SU-DHL-6 (cell line): ENCODE measurements at regions not wholly inside any gene's neighbourhood (a gene's known extent, or its start where the extent isn't known, plus 50 kb on each side); places are given as distances from the start of the nearest gene placed in this dataset.

ENCODE experiments used
- H2AFZ ChIP-seq: fragments of 200-600 bp; sonication (generic); 2 replicates; pipeline ENCODE4 v1.6.1; 2014; ENCODE audit warnings: low read depth, mild to moderate bottlenecking, moderate library complexity, mixed read lengths, antibody characterized with exemption, low read length; ENCODE audit not compliant: severe bottlenecking
- H3F3A ChIP-seq: fragments of 200-600 bp; shearing (Covaris generic); 2 replicates; pipeline ENCODE4 v1.6.0; 2016; ENCODE audit warnings: antibody characterized with exemption, mild to moderate bottlenecking; ENCODE audit not compliant: insufficient read depth
- H3K27ac ChIP-seq: fragments of 200-600 bp; sonication (generic); 2 replicates; pipeline ENCODE4 v1.5.1; 2016; ENCODE audit warnings: low read depth, mild to moderate bottlenecking, low read length, moderate library complexity, mixed read lengths
- H3K27me3 ChIP-seq: fragments of 200-600 bp; sonication (generic), shearing (Covaris generic); 2 replicates; pipeline ENCODE4 v1.6.0; 2014; ENCODE audit warnings: mild to moderate bottlenecking, low read length
- H3K36me3 ChIP-seq: fragments of 200-600 bp; sonication (generic); 2 replicates; pipeline ENCODE4 v1.6.1; 2014; ENCODE audit warnings: mild to moderate bottlenecking, low read length, mixed read lengths
- H3K4me2 ChIP-seq: fragments of 300-600, 200-600 bp; shearing (Covaris generic), sonication (generic); 2 replicates; pipeline ENCODE4 v1.6.0; 2014; ENCODE audit warnings: low read length, low read depth, mild to moderate bottlenecking; ENCODE audit not compliant: poor library complexity, severe bottlenecking
- H3K4me3 ChIP-seq: fragments of 200-600 bp; sonication (generic); 2 replicates; pipeline ENCODE4 v1.5.1; 2014; ENCODE audit warnings: antibody characterized with exemption, low read length, mild to moderate bottlenecking, mixed read lengths; ENCODE audit not compliant: insufficient read depth, poor library complexity, severe bottlenecking
- H3K79me2 ChIP-seq: fragments of 200-600 bp; sonication (generic); 2 replicates; pipeline ENCODE4 v1.6.1; 2014; ENCODE audit warnings: mild to moderate bottlenecking, low read length, moderate library complexity; ENCODE audit not compliant: insufficient read depth
- H3K9ac ChIP-seq: fragments of 200-600 bp; sonication (generic); 2 replicates; pipeline ENCODE4 v1.7.0; 2014; ENCODE audit warnings: mild to moderate bottlenecking, low read length
- H3K9me2 ChIP-seq: fragments of 200-600 bp; sonication (generic); replicated peaks from 2 replicates; pipeline ENCODE4 v1.6.1; 2014; ENCODE audit warnings: low read length; ENCODE audit not compliant: insufficient read depth
- H3K9me3 ChIP-seq: fragments of 200-600 bp; sonication (generic); 2 replicates; pipeline ENCODE4 v1.6.1; 2014; ENCODE audit warnings: low read length, mixed read lengths; ENCODE audit not compliant: insufficient read depth
- H4K20me1 ChIP-seq: fragments of 200-600 bp; sonication (generic); 2 replicates; pipeline ENCODE4 v1.6.1; 2014; ENCODE audit warnings: low read depth, mild to moderate bottlenecking, antibody characterized with exemption, low read length, moderate library complexity, mixed read lengths
- EZH2phosphoT487 ChIP-seq: fragments of 200-600 bp; sonication (generic), shearing (Covaris generic); conservative IDR thresholded peaks from 2 replicates; pipeline ENCODE4 v1.6.1; 2018; ENCODE audit warnings: mild to moderate bottlenecking, antibody characterized with exemption, low read length, moderate library complexity, mixed read lengths
- TF ChIP-seq, protein P1 (sequence below): fragments of 200-600 bp; sonication (generic); IDR thresholded peaks from one replicate; pipeline ENCODE4 v1.5.1; 2017; ENCODE audit warnings: antibody characterized with exemption, mild to moderate bottlenecking, low read length, moderate library complexity; ENCODE audit not compliant: insufficient read depth, poor library complexity, severe bottlenecking

DNA sequence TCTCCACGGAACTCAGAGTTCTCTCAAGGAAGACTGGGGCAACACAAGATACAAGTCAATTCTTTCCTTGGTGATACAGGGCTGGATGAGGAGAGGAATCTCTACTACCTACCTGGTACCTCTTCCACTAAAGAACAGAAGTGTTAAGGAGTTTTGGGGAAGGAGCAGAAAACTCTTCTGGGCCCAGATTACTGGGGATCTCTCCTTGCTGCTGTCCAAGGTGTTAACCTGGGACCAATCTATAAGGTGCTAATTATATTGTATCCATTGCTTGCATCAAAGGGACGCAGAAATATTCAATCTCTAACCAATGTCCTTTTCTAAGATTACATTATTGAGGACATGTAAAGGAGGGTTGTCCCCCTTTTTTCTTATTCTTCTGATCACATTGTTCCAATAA lies 1102.5 kb downstream of the AMY1C start:
- no peak overlapping the region for H3K9ac ChIP-seq
- no peaks in the 10 kb centered on the region for H3F3A ChIP-seq
- H3K4me2 ChIP-seq, result no peak overlapping the region
- peak overlapping the region; percentile 46 for H2AFZ ChIP-seq
- no peak overlapping the region for H3K27ac ChIP-seq
- no peak for TF ChIP-seq EZH2phosphoT487
- TF ChIP-seq, protein P1, sequence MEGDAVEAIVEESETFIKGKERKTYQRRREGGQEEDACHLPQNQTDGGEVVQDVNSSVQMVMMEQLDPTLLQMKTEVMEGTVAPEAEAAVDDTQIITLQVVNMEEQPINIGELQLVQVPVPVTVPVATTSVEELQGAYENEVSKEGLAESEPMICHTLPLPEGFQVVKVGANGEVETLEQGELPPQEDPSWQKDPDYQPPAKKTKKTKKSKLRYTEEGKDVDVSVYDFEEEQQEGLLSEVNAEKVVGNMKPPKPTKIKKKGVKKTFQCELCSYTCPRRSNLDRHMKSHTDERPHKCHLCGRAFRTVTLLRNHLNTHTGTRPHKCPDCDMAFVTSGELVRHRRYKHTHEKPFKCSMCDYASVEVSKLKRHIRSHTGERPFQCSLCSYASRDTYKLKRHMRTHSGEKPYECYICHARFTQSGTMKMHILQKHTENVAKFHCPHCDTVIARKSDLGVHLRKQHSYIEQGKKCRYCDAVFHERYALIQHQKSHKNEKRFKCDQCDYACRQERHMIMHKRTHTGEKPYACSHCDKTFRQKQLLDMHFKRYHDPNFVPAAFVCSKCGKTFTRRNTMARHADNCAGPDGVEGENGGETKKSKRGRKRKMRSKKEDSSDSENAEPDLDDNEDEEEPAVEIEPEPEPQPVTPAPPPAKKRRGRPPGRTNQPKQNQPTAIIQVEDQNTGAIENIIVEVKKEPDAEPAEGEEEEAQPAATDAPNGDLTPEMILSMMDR, result no peak
- no peak overlapping the region for H3K4me3 ChIP-seq
- H3K9me2 ChIP-seq, result no peaks in the 10 kb centered on the region
- no peaks in the 10 kb centered on the region for H3K9me3 ChIP-seq
- no peaks in the 10 kb centered on the region for H3K79me2 ChIP-seq
- no peaks in the 10 kb centered on the region for H3K27me3 ChIP-seq
- no peaks in the 10 kb centered on the region for H4K20me1 ChIP-seq
- H3K36me3 ChIP-seq, result no peaks in the 10 kb centered on the region

DNA sequence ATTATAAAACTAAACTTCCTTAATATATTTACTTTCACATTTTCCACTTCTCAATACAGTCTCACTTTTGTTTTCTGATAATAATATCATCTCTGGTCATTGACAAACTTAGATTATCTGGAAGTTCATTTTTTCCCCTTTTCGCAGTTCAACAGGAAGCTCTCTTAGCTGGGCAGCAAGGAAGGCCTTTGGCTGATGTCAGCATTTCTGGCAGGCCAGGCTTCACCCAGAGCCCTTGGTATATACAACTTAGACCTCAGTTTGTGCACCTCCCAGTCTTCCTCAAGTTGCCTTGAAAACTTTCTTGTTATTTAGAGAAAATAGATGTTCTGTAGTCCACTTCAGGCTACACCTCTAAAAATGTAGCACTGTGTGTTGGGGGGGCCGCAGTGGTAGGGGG lies 1103.6 kb downstream of the AMY1C start:
- H3K4me2 ChIP-seq, result no peak overlapping the region
- H3K9me2 ChIP-seq, result no peaks in the 10 kb centered on the region
- H3F3A ChIP-seq, result no peaks in the 10 kb centered on the region
- no peaks in the 10 kb centered on the region for H4K20me1 ChIP-seq
- H3K27me3 ChIP-seq, result no peaks in the 10 kb centered on the region
- no peak for TF ChIP-seq EZH2phosphoT487
- TF ChIP-seq, protein P1, result no peak
- no peak overlapping the region for H3K27ac ChIP-seq
- H2AFZ ChIP-seq, result no peak overlapping the region
- no peaks in the 10 kb centered on the region for H3K79me2 ChIP-seq
- no peaks in the 10 kb centered on the region for H3K36me3 ChIP-seq
- no peak overlapping the region for H3K9ac ChIP-seq
- no peaks in the 10 kb centered on the region for H3K9me3 ChIP-seq
- H3K4me3 ChIP-seq, result no peak overlapping the region

DNA sequence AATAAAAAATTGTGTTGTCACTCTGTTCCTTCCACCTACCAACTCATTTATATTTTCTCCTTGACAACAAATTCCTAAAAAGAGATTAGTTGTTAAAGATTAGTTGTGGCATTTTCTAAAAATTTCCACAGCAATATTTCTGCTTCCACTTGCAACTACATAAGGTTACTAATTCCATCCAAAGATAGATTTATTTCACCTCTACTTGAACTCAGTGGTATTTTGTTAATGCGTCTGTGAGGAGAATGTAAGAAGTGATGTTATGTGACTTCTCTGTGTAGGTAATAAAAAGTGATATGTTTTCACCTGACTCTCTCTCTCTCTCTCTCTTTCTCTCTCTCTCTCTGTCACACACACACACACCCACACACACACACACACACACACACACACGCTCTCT lies 1104.8 kb downstream of the AMY1C start:
- Histone ChIP-seq H3K27ac (no peak overlapping the region), H3K9ac (no peak overlapping the region), H3K4me3 (no peak overlapping the region), H2AFZ (no peak overlapping the region), H3F3A (no peaks in the 10 kb centered on the region), H4K20me1 (no peaks in the 10 kb centered on the region), H3K27me3 (no peaks in the 10 kb centered on the region), H3K4me2 (no peak overlapping the region), H3K9me3 (no peaks in the 10 kb centered on the region), H3K36me3 (no peaks in the 10 kb centered on the region), H3K79me2 (no peaks in the 10 kb centered on the region), H3K9me2 (no peaks in the 10 kb centered on the region)
- TF ChIP-seq, protein P1, result no peak
- TF ChIP-seq EZH2phosphoT487, result no peak

DNA sequence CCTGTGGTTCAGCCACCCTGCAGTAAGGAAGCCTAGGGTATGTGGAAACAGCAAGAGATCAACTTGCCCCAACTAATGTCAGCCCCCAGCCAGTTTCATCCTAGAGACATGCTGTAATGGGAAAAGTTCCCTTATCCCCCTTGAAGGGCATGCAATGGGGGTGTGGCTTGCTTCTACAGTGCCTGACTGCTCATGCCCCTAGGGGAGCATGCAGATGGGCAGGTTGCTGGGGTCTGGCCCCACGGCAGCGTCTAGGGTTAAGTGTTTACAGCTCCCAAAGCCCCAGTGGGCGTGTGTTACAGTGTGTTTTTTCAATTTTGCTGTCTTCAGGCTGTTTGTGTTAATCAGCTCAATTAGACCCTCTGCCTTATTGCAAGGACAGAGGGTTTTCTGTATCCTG lies 1105.9 kb downstream of the AMY1C start:
- no peak overlapping the region for H3K9ac ChIP-seq
- TF ChIP-seq, protein P1, result no peak
- TF ChIP-seq EZH2phosphoT487, result no peak
- no peaks in the 10 kb centered on the region for H3K27me3 ChIP-seq
- H3K4me2 ChIP-seq, result no peak overlapping the region
- no peak overlapping the region for H3K4me3 ChIP-seq
- no peaks in the 10 kb centered on the region for H3F3A ChIP-seq
- H3K9me2 ChIP-seq, result no peaks in the 10 kb centered on the region
- H3K9me3 ChIP-seq, result no peaks in the 10 kb centered on the region
- no peaks in the 10 kb centered on the region for H4K20me1 ChIP-seq
- no peaks in the 10 kb centered on the region for H3K79me2 ChIP-seq
- no peak overlapping the region for H2AFZ ChIP-seq
- no peak overlapping the region for H3K27ac ChIP-seq
- H3K36me3 ChIP-seq, result no peaks in the 10 kb centered on the region
